ENCODE measurements at regions not wholly inside any gene's neighbourhood (a gene's known extent, or its start where the extent isn't known, plus 50 kb on each side); places are given as distances from the start of the nearest gene placed in this dataset.
A peak's percentile ranks its signal among the peaks of the same experiment; 100 is the strongest.

DNA sequence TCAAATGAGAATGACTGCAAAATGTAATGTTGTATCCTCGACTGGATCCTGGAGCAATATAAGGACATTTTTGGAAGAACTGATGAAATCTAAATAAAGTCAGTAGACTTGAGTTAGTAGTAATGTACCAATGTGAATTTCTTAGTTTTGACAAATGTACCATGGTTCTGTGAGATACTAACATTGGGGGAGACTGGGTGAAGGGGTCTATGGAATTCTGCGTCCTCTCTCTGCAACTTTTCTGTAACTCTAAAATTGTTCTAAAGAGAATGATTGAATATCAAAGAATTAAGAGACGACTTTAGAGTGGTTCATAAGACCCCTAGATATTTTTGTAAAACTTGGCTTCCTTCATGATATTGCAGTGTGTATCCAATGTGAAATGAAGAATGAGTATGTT is 59.2 kb upstream of the KAZN start:
- 95% methylated on average over 3 of the region's 3 CpGs for WGBS
- Histone ChIP-seq H3K4me1 (no peaks in the 10 kb centered on the region), H3K27me3 (no peaks in the 10 kb centered on the region), H3K36me3 (no peaks in the 10 kb centered on the region), H3K9me3 (no peaks in the 10 kb centered on the region), H3K27ac (no peak overlapping the region), H3K4me3 (no peak overlapping the region)
- DNase-seq (ENCODE audit: low spot score in 2 of 2), result no peak
- TF ChIP-seq POLR2A (IDR thresholded peaks at IDR 0.05) (no peak), POLR2AphosphoS5 (IDR thresholded peaks at IDR 0.05) (no peak), EP300 (IDR thresholded peaks at IDR 0.05) (no peak)
- TF ChIP-seq, protein P1, sequence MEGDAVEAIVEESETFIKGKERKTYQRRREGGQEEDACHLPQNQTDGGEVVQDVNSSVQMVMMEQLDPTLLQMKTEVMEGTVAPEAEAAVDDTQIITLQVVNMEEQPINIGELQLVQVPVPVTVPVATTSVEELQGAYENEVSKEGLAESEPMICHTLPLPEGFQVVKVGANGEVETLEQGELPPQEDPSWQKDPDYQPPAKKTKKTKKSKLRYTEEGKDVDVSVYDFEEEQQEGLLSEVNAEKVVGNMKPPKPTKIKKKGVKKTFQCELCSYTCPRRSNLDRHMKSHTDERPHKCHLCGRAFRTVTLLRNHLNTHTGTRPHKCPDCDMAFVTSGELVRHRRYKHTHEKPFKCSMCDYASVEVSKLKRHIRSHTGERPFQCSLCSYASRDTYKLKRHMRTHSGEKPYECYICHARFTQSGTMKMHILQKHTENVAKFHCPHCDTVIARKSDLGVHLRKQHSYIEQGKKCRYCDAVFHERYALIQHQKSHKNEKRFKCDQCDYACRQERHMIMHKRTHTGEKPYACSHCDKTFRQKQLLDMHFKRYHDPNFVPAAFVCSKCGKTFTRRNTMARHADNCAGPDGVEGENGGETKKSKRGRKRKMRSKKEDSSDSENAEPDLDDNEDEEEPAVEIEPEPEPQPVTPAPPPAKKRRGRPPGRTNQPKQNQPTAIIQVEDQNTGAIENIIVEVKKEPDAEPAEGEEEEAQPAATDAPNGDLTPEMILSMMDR (IDR thresholded peaks at IDR 0.05), result no peak

DNA sequence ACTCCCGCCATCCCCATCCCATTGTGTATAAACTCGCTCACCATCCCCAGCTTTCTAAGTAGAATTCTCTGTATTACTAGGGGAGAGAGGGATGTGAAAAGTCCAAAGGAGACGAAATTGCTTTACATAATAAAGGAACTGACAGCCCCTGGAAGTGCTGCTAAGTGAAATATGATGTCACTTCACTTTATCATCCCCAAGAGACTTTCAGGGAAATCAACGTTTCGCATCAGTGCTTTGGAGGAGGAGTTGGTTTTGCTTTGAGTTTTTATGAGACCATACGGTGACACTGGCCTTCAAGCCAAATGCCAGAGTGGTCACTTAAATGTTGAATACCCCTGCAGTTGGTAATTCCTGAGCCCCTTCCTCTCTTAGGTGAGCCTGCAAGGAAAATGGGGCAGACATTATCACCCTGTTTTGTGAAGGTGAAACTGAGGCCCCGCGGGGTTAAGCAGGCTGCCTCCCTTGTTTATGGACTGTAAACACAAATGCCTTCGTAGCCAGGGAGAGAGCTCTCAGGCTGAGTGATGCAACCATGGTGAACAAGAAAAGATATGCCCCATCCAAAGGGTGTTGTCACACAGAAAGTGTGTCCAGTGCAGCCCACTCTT is 58.4 kb upstream of the KAZN start:
- Histone ChIP-seq H3K36me3 (no peaks in the 10 kb centered on the region), H3K27me3 (no peaks in the 10 kb centered on the region), H3K9me3 (no peaks in the 10 kb centered on the region), H3K27ac (no peak overlapping the region), H3K4me1 (no peaks in the 10 kb centered on the region), H3K4me3 (no peak overlapping the region)
- 72% methylated on average over 9 of the region's 9 CpGs for whole genome bisulfite sequencing
- TF ChIP-seq EP300 (IDR thresholded peaks at IDR 0.05) (no peak), POLR2A (IDR thresholded peaks at IDR 0.05) (no peak), POLR2AphosphoS5 (IDR thresholded peaks at IDR 0.05) (no peak)
- TF ChIP-seq, protein P1 (IDR thresholded peaks at IDR 0.05), result no peak
- DNase-seq (ENCODE audit: low spot score in 2 of 2), result no peak

DNA sequence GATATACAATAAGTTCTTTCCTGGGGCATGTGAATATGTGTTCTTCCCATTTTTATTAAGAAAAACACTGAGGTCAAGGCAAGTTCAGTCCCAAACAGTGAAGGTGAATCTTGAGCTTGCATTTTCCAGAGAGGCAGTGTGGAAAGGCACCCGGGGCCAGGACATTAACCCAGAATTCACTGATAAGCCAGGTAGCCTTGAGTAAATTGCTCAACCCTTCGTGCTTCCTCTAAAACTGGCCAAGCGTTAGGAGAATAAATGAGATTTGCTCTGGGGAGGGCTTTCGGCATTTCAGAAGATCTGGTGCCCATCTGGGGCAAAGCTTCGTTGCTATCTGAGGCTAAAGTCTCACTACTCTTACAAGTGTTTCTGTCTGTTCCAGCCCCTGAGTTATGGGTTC is 57.1 kb upstream of the KAZN start:
- no peak for DNase-seq (ENCODE audit: low spot score in 2 of 2)
- Histone ChIP-seq H3K27ac (no peak overlapping the region), H3K27me3 (no peaks in the 10 kb centered on the region), H3K4me1 (no peaks in the 10 kb centered on the region), H3K9me3 (peaks cover 4% of the 10 kb centered on the region), H3K36me3 (no peaks in the 10 kb centered on the region), H3K4me3 (no peak overlapping the region)
- no peak for TF ChIP-seq POLR2A (IDR thresholded peaks at IDR 0.05)
- TF ChIP-seq, protein P1 (IDR thresholded peaks at IDR 0.05), result no peak
- TF ChIP-seq POLR2AphosphoS5 (IDR thresholded peaks at IDR 0.05), result no peak
- no peak for TF ChIP-seq EP300 (IDR thresholded peaks at IDR 0.05)
- WGBS, result 92% methylated on average over 5 of the region's 5 CpGs

DNA sequence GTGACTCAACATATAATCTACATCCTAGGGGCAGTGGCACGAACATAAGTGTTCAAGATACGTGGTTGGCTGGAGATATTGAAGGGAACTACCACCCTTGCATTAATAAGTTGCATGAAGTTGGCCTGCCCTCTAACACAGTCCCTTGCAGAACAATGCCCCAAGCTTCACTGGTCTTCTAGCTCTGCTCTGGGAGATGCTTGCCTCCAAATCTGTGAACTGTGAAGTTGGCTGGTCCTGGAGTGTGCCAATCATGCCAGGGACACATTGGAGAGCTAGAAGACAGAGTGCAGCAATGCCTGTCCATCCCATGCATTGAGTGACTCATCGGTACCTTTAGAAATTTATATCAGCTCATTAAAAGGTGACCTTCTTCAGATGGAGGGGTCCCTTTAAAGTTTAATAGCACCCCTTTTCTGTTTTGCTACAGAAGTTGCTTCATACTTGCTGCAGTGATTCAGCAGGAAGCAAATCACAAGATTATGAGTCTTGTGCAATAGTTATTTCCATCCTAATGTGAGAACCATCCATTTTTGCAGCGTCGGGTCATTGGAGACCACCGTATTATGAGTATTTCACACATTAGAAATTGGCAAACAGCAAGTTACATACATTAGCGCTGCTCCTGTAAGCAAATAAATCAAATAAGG is 55.2 kb upstream of the KAZN start:
- Histone ChIP-seq H3K9me3 (peaks cover 4% of the 10 kb centered on the region), H3K27me3 (no peaks in the 10 kb centered on the region), H3K4me3 (no peak overlapping the region), H3K4me1 (no peaks in the 10 kb centered on the region), H3K36me3 (no peaks in the 10 kb centered on the region), H3K27ac (no peak overlapping the region)
- no peak for TF ChIP-seq POLR2A (IDR thresholded peaks at IDR 0.05)
- TF ChIP-seq, protein P1 (IDR thresholded peaks at IDR 0.05), result no peak
- no peak for TF ChIP-seq EP300 (IDR thresholded peaks at IDR 0.05)
- TF ChIP-seq POLR2AphosphoS5 (IDR thresholded peaks at IDR 0.05), result peak in 1 of 3 donors; percentile 20
- no peak for DNase-seq (ENCODE audit: low spot score in 2 of 2)
- 81% methylated on average over 7 of the region's 7 CpGs for WGBS

DNA sequence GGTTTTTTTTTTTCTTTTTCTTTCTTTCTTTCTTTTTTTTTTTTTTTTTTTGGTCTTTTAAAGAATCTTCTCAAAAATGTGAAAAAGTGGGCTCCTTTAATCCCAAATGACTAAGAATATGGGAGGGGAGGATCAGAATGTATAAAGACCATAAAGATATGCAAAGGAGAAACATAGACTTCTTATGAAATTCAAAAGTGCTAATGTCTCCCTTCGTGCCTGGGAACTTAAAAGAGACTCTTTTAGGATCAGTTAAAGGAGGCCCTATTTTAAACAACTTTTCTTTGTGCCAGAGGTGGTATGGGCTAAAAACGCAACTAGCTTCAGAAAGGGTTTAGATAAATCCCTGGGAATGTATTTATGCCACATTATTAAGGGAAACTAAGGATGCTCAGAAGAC is 54.2 kb upstream of the KAZN start:
- H3K36me3 ChIP-seq, result no peaks in the 10 kb centered on the region
- no peak overlapping the region for H3K27ac ChIP-seq
- H3K9me3 ChIP-seq, result peaks cover 4% of the 10 kb centered on the region
- H3K27me3 ChIP-seq, result no peaks in the 10 kb centered on the region
- H3K4me3 ChIP-seq, result no peak overlapping the region
- H3K4me1 ChIP-seq, result no peaks in the 10 kb centered on the region
- no peak for DNase-seq (ENCODE audit: low spot score in 2 of 2)
- TF ChIP-seq, protein P1 (IDR thresholded peaks at IDR 0.05), result no peak
- TF ChIP-seq EP300 (IDR thresholded peaks at IDR 0.05), result no peak
- TF ChIP-seq POLR2AphosphoS5 (IDR thresholded peaks at IDR 0.05), result no peak
- TF ChIP-seq POLR2A (IDR thresholded peaks at IDR 0.05), result no peak
- WGBS, result 88% methylated on average over 2 of the region's 2 CpGs
